GM19467 (cell line): ENCODE measurements at regions not wholly inside any gene's neighbourhood (a gene's known extent, or its start where the extent isn't known, plus 50 kb on each side); places are given as distances from the start of the nearest gene placed in this dataset.

Source experiments
- ATAC-seq: cut with Tn5 transposase; IDR thresholded peaks from one replicate; pipeline ENCODE4 v1.9.1; 2021; ENCODE audit warnings: mild to moderate bottlenecking, moderate library complexity; ENCODE audit not compliant: unreplicated experiment

- ATAC-seq, result no peak
These were observed 982.0 kb upstream of the EPHA7 start for GRCh38 chr6:94401311-94401710.

GRCh38 chr6:94394822-94395221 is 975.5 kb upstream of the EPHA7 start:
- ATAC-seq, result no peak

GRCh38 chr6:94389218-94389617 is 969.9 kb upstream of the EPHA7 start:
- no peak for ATAC-seq

- no peak for ATAC-seq
These were observed 958.5 kb upstream of the EPHA7 start for GRCh38 chr6:94377835-94378234.

GRCh38 chr6:94376876-94377275 is 957.5 kb upstream of the EPHA7 start:
- no peak for ATAC-seq

- no peak for ATAC-seq
These were observed 952.9 kb upstream of the EPHA7 start for GRCh38 chr6:94372229-94372628.

- ATAC-seq, result no peak
These were observed 948.0 kb upstream of the EPHA7 start for GRCh38 chr6:94367316-94367715.

- no peak for ATAC-seq
These were observed 942.9 kb upstream of the EPHA7 start for GRCh38 chr6:94362061-94362864.

- no peak for ATAC-seq
These were observed 942.1 kb upstream of the EPHA7 start for GRCh38 chr6:94361304-94362060.

GRCh38 chr6:94357381-94357980 is 938.1 kb upstream of the EPHA7 start:
- ATAC-seq, result no peak

GRCh38 chr6:94350833-94351232 is 931.5 kb upstream of the EPHA7 start:
- ATAC-seq, result no peak

- ATAC-seq, result no peak
These were observed 929.9 kb upstream of the EPHA7 start for GRCh38 chr6:94349227-94349626.

GRCh38 chr6:94344866-94345265 is 925.5 kb upstream of the EPHA7 start:
- ATAC-seq, result no peak

- no peak for ATAC-seq
These were observed 921.8 kb upstream of the EPHA7 start for GRCh38 chr6:94341173-94341572.

GRCh38 chr6:94323853-94324252 is 904.5 kb upstream of the EPHA7 start:
- ATAC-seq, result no peak

- ATAC-seq, result no peak
These were observed 881.2 kb upstream of the EPHA7 start for GRCh38 chr6:94300424-94301144.

GRCh38 chr6:94289131-94289530 is 869.8 kb upstream of the EPHA7 start:
- no peak for ATAC-seq

- ATAC-seq, result no peak
These were observed 858.8 kb upstream of the EPHA7 start for GRCh38 chr6:94278146-94278545.

GRCh38 chr6:94272327-94272726 is 853.0 kb upstream of the EPHA7 start:
- ATAC-seq, result no peak

- no peak for ATAC-seq
These were observed 851.0 kb upstream of the EPHA7 start for GRCh38 chr6:94270091-94270948.
